Liver (tissue), 7 donors: ENCODE measurements at regions not wholly inside any gene's neighbourhood (a gene's known extent, or its start where the extent isn't known, plus 50 kb on each side); places are given as distances from the start of the nearest gene placed in this dataset.

Experiments used
- DNase-seq: peaks from one replicate; pipeline ENCODE4 v3.0.0-alpha.2; 2017; ENCODE audit warnings: low spot score
- H3K27ac ChIP-seq, 2 donors: one replicate each; pipeline ENCODE4 v1.7.0; 2013; ENCODE audit warnings: inconsistent platforms in 2 of 2, low read length in 2 of 2, control low read depth in 1 of 2, low read depth in 1 of 2, mild to moderate bottlenecking in 1 of 2
- H3K27me3 ChIP-seq, 4 donors: one replicate each; pipeline versions ENCODE4 v1.6.1 to v1.7.0; 2013; ENCODE audit warnings: low read length in 3 of 4, inconsistent platforms in 1 of 4, mild to moderate bottlenecking in 1 of 4, moderate library complexity in 1 of 4; ENCODE audit not compliant: control insufficient read depth in 4 of 4, insufficient read depth in 4 of 4
- H3K36me3 ChIP-seq, 4 donors: one replicate each; pipeline versions ENCODE4 v1.6.1 to v1.7.0; 2013; ENCODE audit warnings: low read length in 3 of 4, mild to moderate bottlenecking in 3 of 4, low read depth in 1 of 4, moderate library complexity in 1 of 4; ENCODE audit not compliant: control insufficient read depth in 4 of 4, insufficient read depth in 3 of 4
- H3K4me1 ChIP-seq, 4 donors: one replicate each; pipeline versions ENCODE4 v1.6.1 to v1.7.0; 2013; ENCODE audit warnings: low read length in 3 of 4, mild to moderate bottlenecking in 3 of 4, moderate library complexity in 1 of 4; ENCODE audit not compliant: control insufficient read depth in 4 of 4, insufficient read depth in 4 of 4
- H3K4me3 ChIP-seq, 3 donors: one replicate each; pipeline versions ENCODE4 v1.6.1 to v1.7.0; 2013; ENCODE audit warnings: low read length in 3 of 3, control low read depth in 1 of 3, low read depth in 1 of 3, mild to moderate bottlenecking in 1 of 3
- H3K9ac ChIP-seq, 2 donors: one replicate each; pipeline ENCODE4 v1.7.0; 2013; ENCODE audit warnings: low read length in 2 of 2, mild to moderate bottlenecking in 2 of 2, moderate library complexity in 2 of 2, control low read depth in 1 of 2, low read depth in 1 of 2
- H3K9me3 ChIP-seq, 4 donors: one replicate each; pipeline versions ENCODE4 v1.6.1 to v1.7.0; 2013; ENCODE audit warnings: low read length in 3 of 4; ENCODE audit not compliant: control insufficient read depth in 4 of 4
- GABPA ChIP-seq, 2 donors: IDR thresholded peaks in 1 of 2; conservative IDR thresholded peaks in 1 of 2; 2 replicates each; pipeline ENCODE4 v1.6.1; 2016; ENCODE audit warnings: antibody characterized with exemption in 2 of 2, mild to moderate bottlenecking in 1 of 2, moderate library complexity in 1 of 2
- HNF4G ChIP-seq: IDR thresholded peaks from 2 replicates; pipeline ENCODE4 v1.6.1; 2016; ENCODE audit warnings: antibody characterized with exemption
- MAX ChIP-seq: IDR thresholded peaks from 2 replicates; pipeline ENCODE4 v1.6.1; 2016; ENCODE audit warnings: antibody characterized with exemption
- RAD21 ChIP-seq, 2 donors: IDR thresholded peaks; 2 replicates each; pipeline ENCODE4 v1.6.1; 2016; ENCODE audit warnings: antibody characterized with exemption in 2 of 2, mild to moderate bottlenecking in 2 of 2
- REST ChIP-seq: IDR thresholded peaks from 2 replicates; pipeline ENCODE4 v1.6.1; 2016; ENCODE audit warnings: antibody characterized with exemption, mild to moderate bottlenecking
- RXRA ChIP-seq, 2 donors: IDR thresholded peaks; 2 replicates each; pipeline ENCODE4 v1.6.1; 2017 to 2018; ENCODE audit warnings: antibody characterized with exemption in 2 of 2, mild to moderate bottlenecking in 1 of 2
- SP1 ChIP-seq: IDR thresholded peaks from 2 replicates; pipeline ENCODE4 v1.6.1; 2018; ENCODE audit warnings: antibody characterized with exemption, mild to moderate bottlenecking
- YY1 ChIP-seq: IDR thresholded peaks from 2 replicates; pipeline ENCODE4 v1.6.1; 2016; ENCODE audit warnings: antibody characterized with exemption, mild to moderate bottlenecking
- ZBTB33 ChIP-seq: IDR thresholded peaks from 2 replicates; pipeline ENCODE4 v1.6.1; 2016; ENCODE audit warnings: antibody characterized with exemption
- WGBS: extraction: QIAGEN DNeasy Blood & Tissue Kit; methylation state at CpG from one replicate; pipeline ENCODE4 v1.1.7; 2013; 5-methylcytosine and 5-hydroxymethylcytosine counted together
- donor health status: healthy.
- donor health status: healthy.
- donor health status: healthy.
- donor health status: healthy.

- no peak for DNase-seq
- 83% methylated on average over 12 of the region's 12 CpGs for WGBS
Measured at GRCh38 chr1:234726359-234726943, 116.5 kb upstream of the IRF2BP2 start.

More at GRCh38 chr1:234726359-234726943, 116.5 kb upstream of the IRF2BP2 start:
- Histone ChIP-seq H3K4me3 (no peak overlapping the region), H3K9me3 (no peaks in the 10 kb centered on the region), H3K27ac (peak overlapping the region; percentile 92 to 98), H3K36me3 (no peaks in the 10 kb centered on the region), H3K27me3 (no peaks in the 10 kb centered on the region), H3K4me1 (peaks cover 14 to 55% (median 30%) of the 10 kb centered on the region in 4 donors), H3K9ac (peak overlapping the region in 1 of 2 donors; percentile 20)
- TF ChIP-seq RAD21 (IDR thresholded peaks at IDR 0.05) (no peak), GABPA (IDR thresholded peaks at IDR 0.05 in 1 of 2, conservative IDR thresholded peaks at IDR 0.05 in 1 of 2) (no peak), ZBTB33 (no peak), MAX (no peak), YY1 (no peak), RXRA (IDR thresholded peaks at IDR 0.05) (no peak), SP1 (no peak), HNF4G (no peak), REST (no peak)
